GM19467 (cell line): ENCODE measurements at regions not wholly inside any gene's neighbourhood (a gene's known extent, or its start where the extent isn't known, plus 50 kb on each side); places are given as distances from the start of the nearest gene placed in this dataset.
"Not testable (repeated sequence)": the region's sequence is repeated elsewhere in the genome, so short reads cannot be mapped to it uniquely, and the experiment has no call there.

ENCODE experiments used
- ATAC-seq: cut with Tn5 transposase; IDR thresholded peaks from one replicate; pipeline ENCODE4 v1.9.1; 2021; ENCODE audit warnings: mild to moderate bottlenecking, moderate library complexity; ENCODE audit not compliant: unreplicated experiment

GRCh38 chr2:200100027-200100426, 144.6 kb downstream of the MAIP1 start:
- ATAC-seq, result no peak

- no peak for ATAC-seq
Measured at GRCh38 chr2:200101922-200102321, 146.5 kb downstream of the MAIP1 start.

- no peak for ATAC-seq
Measured at GRCh38 chr2:200102971-200103370, 147.6 kb downstream of the MAIP1 start.

GRCh38 chr2:200104015-200104414, 148.6 kb downstream of the MAIP1 start:
- ATAC-seq, result no peak

GRCh38 chr2:200107514-200108217, 152.3 kb downstream of the MAIP1 start:
- no peak for ATAC-seq

GRCh38 chr2:200109421-200109820, 154.0 kb downstream of the MAIP1 start:
- no peak for ATAC-seq

GRCh38 chr2:200110381-200110780, 155.0 kb downstream of the MAIP1 start:
- ATAC-seq, result no peak

- ATAC-seq, result not testable (repeated sequence)
Measured at GRCh38 chr2:200113016-200113799, 157.8 kb downstream of the MAIP1 start.

GRCh38 chr2:200119236-200119635, 163.9 kb downstream of the MAIP1 start:
- ATAC-seq, result no peak

- no peak for ATAC-seq
Measured at GRCh38 chr2:200121931-200122330, 166.5 kb downstream of the MAIP1 start.

- no peak for ATAC-seq
Measured at GRCh38 chr2:200122683-200123082, 167.3 kb downstream of the MAIP1 start.

GRCh38 chr2:200124665-200125368, 169.4 kb downstream of the MAIP1 start:
- not testable (repeated sequence) for ATAC-seq

GRCh38 chr2:200125444-200126284, 170.3 kb downstream of the MAIP1 start:
- ATAC-seq, result no peak

- ATAC-seq, result not testable (repeated sequence)
Measured at GRCh38 chr2:200126285-200126670, 170.9 kb downstream of the MAIP1 start.

GRCh38 chr2:200126680-200127079, 171.3 kb downstream of the MAIP1 start:
- not testable (repeated sequence) for ATAC-seq

- ATAC-seq, result no peak
Measured at GRCh38 chr2:200127848-200128247, 172.5 kb downstream of the MAIP1 start.

- no peak for ATAC-seq
Measured at GRCh38 chr2:200128296-200128695, 172.9 kb downstream of the MAIP1 start.

GRCh38 chr2:200129721-200130462, 174.5 kb downstream of the MAIP1 start:
- no peak for ATAC-seq

- ATAC-seq, result no peak
Measured at GRCh38 chr2:200130762-200131166, 175.4 kb downstream of the MAIP1 start.

- no peak for ATAC-seq
Measured at GRCh38 chr2:200131307-200131706, 175.2 kb upstream of the SPATS2L start.
